HCT116 (cell line): ENCODE measurements at regions not wholly inside any gene's neighbourhood (a gene's known extent, or its start where the extent isn't known, plus 50 kb on each side); places are given as distances from the start of the nearest gene placed in this dataset.

Source experiments
- ATAC-seq: fragments of 200-7000 bp; cut with Tn5 transposase; 2 replicates; pipeline ENCODE4 v1.9.1; 2020; ENCODE audit warnings: mild to moderate bottlenecking, moderate library complexity
- BruUV-seq: library from RNA; stranded (reverse); fragments of 400-500 nt; replicated peaks from 2 replicates; lab custom pipeline; 2021; lab: Mats Ljungman, UMichigan
- CTCF ChIA-PET: fragments of 300-600 bp; sonication (Branson Sonifier 250); formaldehyde crosslinking; loops from one replicate; lab custom pipeline; 2021; ENCODE audit warnings: antibody characterized with exemption; lab: Charles Lee
- POLR2A ChIA-PET: fragments of 300-600, 350-600 bp; sonication (Branson Sonifier 250); formaldehyde crosslinking; loops from one replicate; lab custom pipeline; 2021; ENCODE audit warnings: antibody characterized with exemption; lab: Charles Lee
- RAD21 ChIA-PET, 2 experiments: fragments of 300-600 bp; sonication (Branson Sonifier 250); formaldehyde crosslinking; loops; one replicate each; lab custom pipeline; 2023; ENCODE audit warnings: low total read pairs in 2 of 2; ENCODE audit not compliant: uncharacterized antibody in 2 of 2, unreplicated experiment in 2 of 2, low non-redundant PET in 1 of 2; lab: Charles Lee
- DNase-seq: peaks from one replicate; pipeline ENCODE4 v3.0.0-alpha.2; 2010; ENCODE audit warnings: low read depth, low spot score
- H2AFZ ChIP-seq: fragments of 200-600 bp; shearing (Covaris generic), sonication (generic); 2 replicates; pipeline ENCODE4 v1.6.1; 2017; ENCODE audit warnings: low read depth, mixed run types, mixed read lengths, antibody characterized with exemption, low read length; ENCODE audit not compliant: poor library complexity, severe bottlenecking
- H3K27ac ChIP-seq: 2 replicates; pipeline ENCODE4 v1.5.1; 2012; ENCODE audit warnings: low read depth, low read length
- H3K27me3 ChIP-seq: fragments of 200-600 bp; sonication (generic); 2 replicates; pipeline ENCODE4 v1.6.1; 2016; ENCODE audit warnings: mixed run types, low read length, mixed read lengths; ENCODE audit not compliant: insufficient read depth
- H3K36me3 ChIP-seq, 2 experiments: fragments of 200-500 bp in 1 of 2; fragments of 200-600 bp in 1 of 2; sonication (Bioruptor generic) in 1 of 2; sonication (generic) in 1 of 2; 2 replicates each; pipeline versions ENCODE4 v1.5.1 to v1.6.1; 2014 to 2016; ENCODE audit warnings: low read length in 2 of 2, inconsistent platforms in 1 of 2, mixed read lengths in 1 of 2, mixed run types in 1 of 2; ENCODE audit not compliant: insufficient read depth in 2 of 2, control insufficient read depth in 1 of 2
- H3K4me1 ChIP-seq, 2 experiments: fragments of 200-600 bp in 1 of 2; sonication (generic) in 1 of 2; 2 replicates each; pipeline versions ENCODE4 v1.5.1 to v1.6.1; 2012 to 2017; ENCODE audit warnings: low read length in 2 of 2, inconsistent platforms in 1 of 2, mild to moderate bottlenecking in 1 of 2, mixed read lengths in 1 of 2, mixed run types in 1 of 2, moderate library complexity in 1 of 2; ENCODE audit not compliant: insufficient read depth in 2 of 2, control insufficient read depth in 1 of 2
- H3K4me2 ChIP-seq: fragments of 200-600 bp; sonication (generic); 2 replicates; pipeline ENCODE4 v1.6.1; 2017; ENCODE audit warnings: mixed run types, low read length, mixed read lengths
- H3K4me3 ChIP-seq, 2 experiments: fragments of 200-600 bp in 1 of 2; sonication (generic) in 1 of 2; replicated peaks in 1 of 2; 2 replicates each; pipeline ENCODE4 v1.5.1; 2011 to 2016; ENCODE audit warnings: low read length in 2 of 2, control low read depth in 1 of 2, low read depth in 1 of 2, mild to moderate bottlenecking in 1 of 2, mixed read lengths in 1 of 2, mixed run types in 1 of 2
- H3K79me2 ChIP-seq: fragments of 200-600 bp; sonication (generic); 2 replicates; pipeline ENCODE4 v1.6.1; 2017; ENCODE audit warnings: mild to moderate bottlenecking, mixed run types, low read length, moderate library complexity, mixed read lengths; ENCODE audit not compliant: insufficient read depth
- H3K9ac ChIP-seq: fragments of 200-600 bp; sonication (generic); 2 replicates; pipeline ENCODE4 v1.6.1; 2016; ENCODE audit warnings: low read length, mixed read lengths
- H3K9me2 ChIP-seq: fragments of 200-600 bp; sonication (generic), shearing (Covaris generic); 2 replicates; pipeline ENCODE4 v1.6.1; 2017; ENCODE audit warnings: mixed run types, mild to moderate bottlenecking, moderate library complexity; ENCODE audit not compliant: insufficient read depth
- H3K9me3 ChIP-seq, 2 experiments: fragments of 200-500 bp in 1 of 2; fragments of 200-600 bp in 1 of 2; sonication (Bioruptor generic) in 1 of 2; sonication (generic) in 1 of 2; 2 replicates each; pipeline ENCODE4 v1.6.1; 2014 to 2017; ENCODE audit warnings: low read length in 2 of 2, mixed read lengths in 2 of 2, inconsistent platforms in 1 of 2, low read depth in 1 of 2, mild to moderate bottlenecking in 1 of 2, mixed run types in 1 of 2, moderate library complexity in 1 of 2; ENCODE audit not compliant: control insufficient read depth in 1 of 2, insufficient read depth in 1 of 2
- H4K20me1 ChIP-seq: fragments of 200-600 bp; sonication (generic), shearing (Covaris generic); 2 replicates; pipeline ENCODE4 v1.6.1; 2017; ENCODE audit warnings: mixed run types, mild to moderate bottlenecking, moderate library complexity; ENCODE audit not compliant: insufficient read depth
- CBX3 ChIP-seq: IDR thresholded peaks from 2 replicates; pipeline ENCODE4 v1.6.1; 2012; ENCODE audit warnings: low read depth
- ELF1 ChIP-seq: IDR thresholded peaks from 2 replicates; pipeline ENCODE4 v1.6.1; 2012; ENCODE audit warnings: low read depth, borderline replicate concordance
- EZH2 ChIP-seq: fragments of 200-600 bp; sonication (generic); IDR thresholded peaks from 2 replicates; pipeline ENCODE4 v1.6.1; 2017; ENCODE audit warnings: antibody characterized with exemption, mixed run types
- EZH2phosphoT487 ChIP-seq: fragments of 200-600 bp; IDR thresholded peaks from 2 replicates; pipeline ENCODE4 v1.6.1; 2018; ENCODE audit warnings: antibody characterized with exemption, borderline replicate concordance
- POLR2A ChIP-seq: IDR thresholded peaks from 2 replicates; pipeline ENCODE4 v1.7.0; 2011; ENCODE audit warnings: borderline replicate concordance; ENCODE audit not compliant: insufficient read depth, insufficient read length; ENCODE audit errors: extremely low read depth
- RAD21 ChIP-seq: IDR thresholded peaks from 2 replicates; pipeline ENCODE4 v1.6.1; 2012; ENCODE audit warnings: low read depth, mild to moderate bottlenecking
- SP1 ChIP-seq: IDR thresholded peaks from 2 replicates; pipeline ENCODE4 v1.6.1; 2012; ENCODE audit warnings: low read depth
- SRF ChIP-seq: IDR thresholded peaks from 2 replicates; pipeline ENCODE4 v1.6.1; 2012; ENCODE audit warnings: low read depth
- TCF7L2 ChIP-seq: IDR thresholded peaks from 2 replicates; pipeline ENCODE4 v1.7.0; 2011; ENCODE audit warnings: borderline replicate concordance, inconsistent platforms; ENCODE audit not compliant: insufficient read depth, insufficient read length; ENCODE audit errors: extremely low read depth
- YY1 ChIP-seq: IDR thresholded peaks from 2 replicates; pipeline ENCODE4 v1.6.1; 2011; ENCODE audit warnings: low read length, low read depth, moderate library complexity, mild to moderate bottlenecking; ENCODE audit not compliant: insufficient replicate concordance; ENCODE audit errors: extremely low read depth
- ZFX ChIP-seq: fragments of 450-650 bp; IDR thresholded peaks from 2 replicates; pipeline ENCODE4 v1.6.1; 2017
- ZNF274 ChIP-seq: fragments of 200-500 bp; sonication (Bioruptor generic); IDR thresholded peaks from 2 replicates; pipeline ENCODE4 v1.6.1; 2014; ENCODE audit warnings: mild to moderate bottlenecking, low read depth, low read length, inconsistent platforms
- intact Hi-C: fragments of 100-400 bp; cut with micrococcal nuclease; formaldehyde crosslinking; loops from 2 replicates; pipeline ENCODE4 v1.10.0; 2022
- TF ChIP-seq, protein P1 (sequence below), 3 experiments: fragments of 200-600 bp in 1 of 3; sonication (generic) in 1 of 3; IDR thresholded peaks in 2 of 3; conservative IDR thresholded peaks in 1 of 3; 2 replicates each; pipeline ENCODE4 v1.5.1; 2012 to 2017; ENCODE audit warnings: low read depth in 2 of 3, low read length in 2 of 3, antibody characterized with exemption in 1 of 3, borderline replicate concordance in 1 of 3, control low read depth in 1 of 3, mild to moderate bottlenecking in 1 of 3, mixed read lengths in 1 of 3, mixed run types in 1 of 3, moderate library complexity in 1 of 3; ENCODE audit not compliant: insufficient read depth in 1 of 3
- TF ChIP-seq, protein P2 (sequence below): IDR thresholded peaks from 2 replicates; pipeline ENCODE4 v1.6.1; 2011; ENCODE audit warnings: mild to moderate bottlenecking, low read length, moderate library complexity; ENCODE audit not compliant: insufficient replicate concordance; ENCODE audit errors: extremely low read depth
- TF ChIP-seq, protein P3 (sequence below): IDR thresholded peaks from 2 replicates; pipeline ENCODE4 v1.6.1; 2012

DNA sequence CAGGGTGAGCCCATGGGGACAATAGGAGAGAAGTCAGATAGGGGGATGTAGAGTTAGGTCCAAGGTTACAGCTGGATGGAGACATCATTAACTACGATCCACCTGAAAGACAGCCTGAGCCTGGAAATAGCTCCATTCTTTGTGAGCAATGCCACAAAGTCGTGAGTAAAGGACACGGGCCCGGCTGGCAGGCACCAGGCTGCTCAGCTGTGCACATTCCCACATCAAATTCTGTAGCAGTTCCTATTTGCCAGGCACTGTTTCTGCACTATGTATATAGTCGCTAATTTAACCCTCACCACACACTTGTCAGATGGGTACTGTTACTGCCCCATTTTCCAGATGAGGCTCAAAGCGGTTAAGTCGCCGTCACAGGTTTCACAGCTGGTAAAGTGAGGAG is 338.0 kb upstream of the KAZN start:
- intact Hi-C loops, result no loop called here
- DNase-seq (no peak), ATAC-seq (no peak)
- Histone ChIP-seq H3K9me2 (no peaks in the 10 kb centered on the region), H3K79me2 (no peaks in the 10 kb centered on the region), H2AFZ (no peak overlapping the region), H3K9ac (no peak overlapping the region), H4K20me1 (no peaks in the 10 kb centered on the region), H3K4me2 (no peak overlapping the region), H3K4me3 (no peak overlapping the region), H3K9me3 (no peaks in the 10 kb centered on the region), H3K27me3 (peaks cover 34% of the 10 kb centered on the region), H3K4me1 (no peaks in the 10 kb centered on the region), H3K27ac (no peak overlapping the region), H3K36me3 (no peaks in the 10 kb centered on the region)
- TF ChIP-seq ZFX (no peak), EZH2 (no peak)
- TF ChIP-seq, protein P1, sequence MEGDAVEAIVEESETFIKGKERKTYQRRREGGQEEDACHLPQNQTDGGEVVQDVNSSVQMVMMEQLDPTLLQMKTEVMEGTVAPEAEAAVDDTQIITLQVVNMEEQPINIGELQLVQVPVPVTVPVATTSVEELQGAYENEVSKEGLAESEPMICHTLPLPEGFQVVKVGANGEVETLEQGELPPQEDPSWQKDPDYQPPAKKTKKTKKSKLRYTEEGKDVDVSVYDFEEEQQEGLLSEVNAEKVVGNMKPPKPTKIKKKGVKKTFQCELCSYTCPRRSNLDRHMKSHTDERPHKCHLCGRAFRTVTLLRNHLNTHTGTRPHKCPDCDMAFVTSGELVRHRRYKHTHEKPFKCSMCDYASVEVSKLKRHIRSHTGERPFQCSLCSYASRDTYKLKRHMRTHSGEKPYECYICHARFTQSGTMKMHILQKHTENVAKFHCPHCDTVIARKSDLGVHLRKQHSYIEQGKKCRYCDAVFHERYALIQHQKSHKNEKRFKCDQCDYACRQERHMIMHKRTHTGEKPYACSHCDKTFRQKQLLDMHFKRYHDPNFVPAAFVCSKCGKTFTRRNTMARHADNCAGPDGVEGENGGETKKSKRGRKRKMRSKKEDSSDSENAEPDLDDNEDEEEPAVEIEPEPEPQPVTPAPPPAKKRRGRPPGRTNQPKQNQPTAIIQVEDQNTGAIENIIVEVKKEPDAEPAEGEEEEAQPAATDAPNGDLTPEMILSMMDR (IDR thresholded peaks at IDR 0.05 in 2 of 3, conservative IDR thresholded peaks at IDR 0.05 in 1 of 3; ENCODE audit: borderline replicate concordance in 1 of 3, insufficient read depth in 1 of 3, low read depth in 2 of 3, low read length in 2 of 3), result no peak
- BruUV-seq, result no TSS peak
- ChIA-PET POLR2A (no interaction called here), CTCF (no interaction called here), RAD21 (no interaction called here)

DNA sequence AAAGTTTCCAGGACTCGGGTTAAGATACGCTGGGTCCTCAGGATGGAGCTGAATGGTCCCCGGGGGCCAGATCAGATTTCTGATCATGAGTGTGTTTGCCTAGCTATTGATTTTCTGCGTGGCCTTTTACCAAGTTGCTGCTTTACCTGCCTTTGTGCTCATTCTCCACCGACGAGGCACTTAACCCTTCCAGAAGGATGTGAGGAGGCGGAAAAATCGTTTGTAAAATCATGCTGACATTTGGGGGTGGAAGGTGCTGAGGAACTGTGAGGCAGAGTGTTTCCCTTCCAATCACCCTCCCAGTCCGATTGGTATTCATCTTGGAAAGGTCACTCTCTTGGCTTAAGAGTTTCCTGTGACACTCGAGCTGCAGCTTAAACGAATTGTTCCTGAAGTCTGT is 337.1 kb upstream of the KAZN start:
- Histone ChIP-seq H3K4me3 (no peak overlapping the region), H3K9ac (no peak overlapping the region), H3K9me2 (no peaks in the 10 kb centered on the region), H3K4me2 (no peak overlapping the region), H3K79me2 (no peaks in the 10 kb centered on the region), H3K27me3 (peaks cover 34% of the 10 kb centered on the region), H4K20me1 (no peaks in the 10 kb centered on the region), H3K9me3 (no peaks in the 10 kb centered on the region), H2AFZ (no peak overlapping the region), H3K4me1 (no peaks in the 10 kb centered on the region), H3K36me3 (no peaks in the 10 kb centered on the region), H3K27ac (no peak overlapping the region)
- no peak for ATAC-seq
- POLR2A ChIA-PET, result no interaction called here
- BruUV-seq, result no TSS peak
- RAD21 ChIA-PET, result no interaction called here
- no peak for DNase-seq
- TF ChIP-seq, protein P2, sequence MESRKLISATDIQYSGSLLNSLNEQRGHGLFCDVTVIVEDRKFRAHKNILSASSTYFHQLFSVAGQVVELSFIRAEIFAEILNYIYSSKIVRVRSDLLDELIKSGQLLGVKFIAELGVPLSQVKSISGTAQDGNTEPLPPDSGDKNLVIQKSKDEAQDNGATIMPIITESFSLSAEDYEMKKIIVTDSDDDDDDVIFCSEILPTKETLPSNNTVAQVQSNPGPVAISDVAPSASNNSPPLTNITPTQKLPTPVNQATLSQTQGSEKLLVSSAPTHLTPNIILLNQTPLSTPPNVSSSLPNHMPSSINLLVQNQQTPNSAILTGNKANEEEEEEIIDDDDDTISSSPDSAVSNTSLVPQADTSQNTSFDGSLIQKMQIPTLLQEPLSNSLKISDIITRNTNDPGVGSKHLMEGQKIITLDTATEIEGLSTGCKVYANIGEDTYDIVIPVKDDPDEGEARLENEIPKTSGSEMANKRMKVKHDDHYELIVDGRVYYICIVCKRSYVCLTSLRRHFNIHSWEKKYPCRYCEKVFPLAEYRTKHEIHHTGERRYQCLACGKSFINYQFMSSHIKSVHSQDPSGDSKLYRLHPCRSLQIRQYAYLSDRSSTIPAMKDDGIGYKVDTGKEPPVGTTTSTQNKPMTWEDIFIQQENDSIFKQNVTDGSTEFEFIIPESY, result no peak
- TF ChIP-seq SRF (no peak), EZH2phosphoT487 (no peak), CBX3 (no peak), POLR2A (no peak), ELF1 (no peak), YY1 (no peak), TCF7L2 (no peak), RAD21 (no peak), ZNF274 (no peak), SP1 (no peak)
- TF ChIP-seq, protein P3, sequence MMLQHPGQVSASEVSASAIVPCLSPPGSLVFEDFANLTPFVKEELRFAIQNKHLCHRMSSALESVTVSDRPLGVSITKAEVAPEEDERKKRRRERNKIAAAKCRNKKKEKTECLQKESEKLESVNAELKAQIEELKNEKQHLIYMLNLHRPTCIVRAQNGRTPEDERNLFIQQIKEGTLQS, result no peak
- intact Hi-C loops, result no loop called here
- CTCF ChIA-PET, result no interaction called here
